Stimulated activated CD4-positive, alpha-beta T cell treated with anti-CD3 and anti-CD28 coated beads, Interleukin-1b, Interleukin-23, amount 100 ng/mL, for 24 hours (primary cell): ENCODE measurements at regions not wholly inside any gene's neighbourhood (a gene's known extent, or its start where the extent isn't known, plus 50 kb on each side); places are given as distances from the start of the nearest gene placed in this dataset.
"Not testable (repeated sequence)": the region's sequence is repeated elsewhere in the genome, so short reads cannot be mapped to it uniquely, and the experiment has no call there.

Experiments
- DNase-seq, 4 experiments: peaks; one replicate each; pipeline ENCODE4 v3.0.0-alpha.2; 2020; ENCODE audit warnings: low read depth in 4 of 4, low spot score in 1 of 4

GRCh38 chr2:234863043-234863934, 88.5 kb upstream of the SH3BP4 start:
- no peak for DNase-seq

- no peak for DNase-seq
These were observed 89.7 kb upstream of the SH3BP4 start for GRCh38 chr2:234861841-234862735.

- not testable (repeated sequence) for DNase-seq
These were observed 92.4 kb upstream of the SH3BP4 start for GRCh38 chr2:234859330-234859872.

GRCh38 chr2:234858790-234859329, 93.0 kb upstream of the SH3BP4 start:
- no peak for DNase-seq

GRCh38 chr2:234858145-234858544, 93.7 kb upstream of the SH3BP4 start:
- DNase-seq, result no peak

GRCh38 chr2:234853729-234854128, 98.1 kb upstream of the SH3BP4 start:
- DNase-seq, result no peak

- DNase-seq, result no peak
These were observed 98.9 kb upstream of the SH3BP4 start for GRCh38 chr2:234852941-234853340.

GRCh38 chr2:234852035-234852434, 99.8 kb upstream of the SH3BP4 start:
- DNase-seq, result no peak

GRCh38 chr2:234851451-234851850, 100.4 kb upstream of the SH3BP4 start:
- no peak for DNase-seq

GRCh38 chr2:234850818-234851217, 101.0 kb upstream of the SH3BP4 start:
- DNase-seq, result no peak

- no peak for DNase-seq
These were observed 102.1 kb upstream of the SH3BP4 start for GRCh38 chr2:234849678-234850077.

GRCh38 chr2:234848578-234848977, 103.2 kb upstream of the SH3BP4 start:
- no peak for DNase-seq

- no peak for DNase-seq
These were observed 104.2 kb upstream of the SH3BP4 start for GRCh38 chr2:234847639-234848038.

- no peak for DNase-seq
These were observed 104.5 kb upstream of the SH3BP4 start for GRCh38 chr2:234847364-234847635.

- no peak for DNase-seq
These were observed 105.0 kb upstream of the SH3BP4 start for GRCh38 chr2:234846599-234847363.

- DNase-seq, result no peak
These were observed 105.9 kb upstream of the SH3BP4 start for GRCh38 chr2:234845602-234846590.

GRCh38 chr2:234843411-234843810, 108.4 kb upstream of the SH3BP4 start:
- DNase-seq, result no peak

- no peak for DNase-seq
These were observed 109.1 kb upstream of the SH3BP4 start for GRCh38 chr2:234842753-234843152.

GRCh38 chr2:234841321-234842015, 110.3 kb upstream of the SH3BP4 start:
- DNase-seq, result no peak
